GM23338 (cell line): ENCODE measurements at regions not wholly inside any gene's neighbourhood (a gene's known extent, or its start where the extent isn't known, plus 50 kb on each side); places are given as distances from the start of the nearest gene placed in this dataset.

Experiments used
- ATAC-seq: fragments of 200-7000 bp; cut with Tn5 transposase; 3 replicates; pipeline ENCODE4 v1.9.1; 2020
- DNase-seq: peaks from one replicate; pipeline ENCODE4 v3.0.0-alpha.2; 2015; ENCODE audit warnings: low spot score
- H2AFZ ChIP-seq: fragments of 200-600 bp; sonication (generic); 2 replicates; pipeline ENCODE4 v1.8.0; 2016; ENCODE audit warnings: antibody characterized with exemption, mild to moderate bottlenecking, moderate library complexity
- H3F3A ChIP-seq: fragments of 200-600 bp; sonication (generic); replicated peaks from 2 replicates; pipeline ENCODE4 v1.8.0; 2017; ENCODE audit warnings: antibody characterized with exemption, mixed run types, low read depth
- H3K27ac ChIP-seq: fragments of 200-600 bp; sonication (generic); 2 replicates; pipeline ENCODE4 v1.6.1; 2016; ENCODE audit warnings: low read depth
- H3K27me3 ChIP-seq: fragments of 200-600 bp; sonication (generic); 2 replicates; pipeline ENCODE4 v1.8.0; 2016; ENCODE audit warnings: mild to moderate bottlenecking, mixed run types, moderate library complexity; ENCODE audit not compliant: insufficient read depth
- H3K36me3 ChIP-seq: fragments of 200-600 bp; sonication (generic); 2 replicates; pipeline ENCODE4 v1.8.0; 2016; ENCODE audit warnings: mild to moderate bottlenecking; ENCODE audit not compliant: insufficient read depth
- H3K4me1 ChIP-seq: fragments of 200-600 bp; sonication (generic); 2 replicates; pipeline ENCODE4 v1.8.0; 2016; ENCODE audit warnings: mild to moderate bottlenecking, moderate library complexity; ENCODE audit not compliant: insufficient read depth
- H3K4me2 ChIP-seq: fragments of 200-600 bp; sonication (generic); 2 replicates; pipeline ENCODE4 v1.7.1; 2017; ENCODE audit warnings: mixed run types
- H3K4me3 ChIP-seq: fragments of 200-600 bp; sonication (generic); 2 replicates; pipeline ENCODE4 v1.6.1; 2016; ENCODE audit warnings: mixed run types
- H3K79me2 ChIP-seq: fragments of 200-600 bp; sonication (generic); replicated peaks from 2 replicates; pipeline ENCODE4 v1.8.0; 2017; ENCODE audit warnings: mild to moderate bottlenecking; ENCODE audit not compliant: insufficient read depth
- H3K9me2 ChIP-seq: fragments of 200-600 bp; sonication (generic); 2 replicates; pipeline ENCODE4 v1.8.0; 2017; ENCODE audit not compliant: insufficient read depth
- H4K20me1 ChIP-seq: fragments of 200-600 bp; sonication (generic); replicated peaks from 2 replicates; pipeline ENCODE4 v1.8.0; 2017; ENCODE audit warnings: mild to moderate bottlenecking; ENCODE audit not compliant: insufficient read depth
- H3K27ac Mint-ChIP-seq: 2 replicates; pipeline ENCODE4 v1.8.0; 2020; ENCODE audit warnings: inconsistent platforms, mild to moderate bottlenecking, moderate library complexity, mixed read lengths
- H3K27me3 Mint-ChIP-seq: 3 replicates; pipeline ENCODE4 v1.8.0; 2022; ENCODE audit warnings: low read depth, mild to moderate bottlenecking, moderate library complexity, mixed read lengths, inconsistent platforms; ENCODE audit not compliant: insufficient read depth, poor library complexity
- H3K36me3 Mint-ChIP-seq: 3 replicates; pipeline ENCODE4 v1.8.0; 2021; ENCODE audit warnings: low read depth, mild to moderate bottlenecking, inconsistent platforms, moderate library complexity, mixed read lengths
- H3K4me1 Mint-ChIP-seq: 3 replicates; pipeline ENCODE4 v1.8.0; 2020; ENCODE audit warnings: mild to moderate bottlenecking, inconsistent platforms, mixed read lengths
- H3K4me3 Mint-ChIP-seq: 3 replicates; pipeline ENCODE4 v1.8.0; 2021; ENCODE audit warnings: moderate library complexity, mild to moderate bottlenecking, inconsistent platforms, mixed read lengths
- H3K9me3 Mint-ChIP-seq: 3 replicates; pipeline ENCODE4 v1.8.0; 2020; ENCODE audit warnings: moderate library complexity, mild to moderate bottlenecking, inconsistent platforms, mixed read lengths
- CREB1 ChIP-seq: fragments of 250-450 bp; sonication (Bioruptor Pico); IDR thresholded peaks from 2 replicates; pipeline ENCODE4 v1.5.0; 2020; ENCODE audit warnings: low read depth, mild to moderate bottlenecking, moderate library complexity
- CTCF ChIP-seq, 2 experiments: fragments of 200-600 bp in 1 of 2; sonication (generic) in 1 of 2; conservative IDR thresholded peaks; 2 replicates each; pipeline versions ENCODE4 v1.5.1 to v1.6.1; 2016 to 2017; ENCODE audit warnings: antibody characterized with exemption in 2 of 2, low read depth in 2 of 2, mild to moderate bottlenecking in 2 of 2, moderate library complexity in 1 of 2
- EZH2 ChIP-seq: fragments of 200-600 bp; sonication (generic); IDR thresholded peaks from one replicate; pipeline ENCODE4 v1.8.0; 2017; ENCODE audit warnings: antibody characterized with exemption, mild to moderate bottlenecking, low read depth; ENCODE audit not compliant: unreplicated experiment
- EZH2phosphoT487 ChIP-seq: fragments of 200-600 bp; sonication (generic); IDR thresholded peaks from one replicate; pipeline ENCODE4 v1.8.1; 2018; ENCODE audit warnings: antibody characterized with exemption; ENCODE audit not compliant: unreplicated experiment
- JUNB ChIP-seq: IDR thresholded peaks from one replicate; pipeline ENCODE4 v1.6.1; 2016; ENCODE audit warnings: antibody characterized with exemption; ENCODE audit not compliant: unreplicated experiment
- NANOG ChIP-seq: IDR thresholded peaks from 2 replicates; pipeline ENCODE4 v1.6.1; 2016; ENCODE audit warnings: antibody characterized with exemption, borderline replicate concordance
- REST ChIP-seq: IDR thresholded peaks from one replicate; pipeline ENCODE4 v1.6.1; 2018; ENCODE audit warnings: antibody characterized with exemption; ENCODE audit not compliant: unreplicated experiment
- STAT1 ChIP-seq: IDR thresholded peaks from one replicate; pipeline ENCODE4 v1.6.1; 2016; ENCODE audit warnings: antibody characterized with exemption; ENCODE audit not compliant: unreplicated experiment
- ZNF462 ChIP-seq: fragments of 250-450 bp; sonication (Bioruptor Pico); IDR thresholded peaks from 2 replicates; pipeline ENCODE4 v1.5.0; 2020; ENCODE audit warnings: mild to moderate bottlenecking, moderate library complexity

GRCh38 chr9:106478727-106479126 lies 384.2 kb upstream of the ZNF462 start:
- H3K4me1 Mint-ChIP-seq: peaks cover 5% of the 10 kb centered on the region; the same call in 2 of the 3 replicates
- Histone ChIP-seq H3K27me3 (no peaks in the 10 kb centered on the region), H3K9me2 (peaks cover 12% of the 10 kb centered on the region; the same call in 1 of the 2 replicates), H3K27ac (no peak overlapping the region), H3K36me3 (no peaks in the 10 kb centered on the region), H3K4me1 (no peaks in the 10 kb centered on the region; the same call in 1 of the 2 replicates), H3K4me3 (no peak overlapping the region), H3F3A (no peaks in the 10 kb centered on the region), H4K20me1 (no peaks in the 10 kb centered on the region), H2AFZ (no peak overlapping the region), H3K4me2 (no peak overlapping the region), H3K79me2 (no peaks in the 10 kb centered on the region)
- H3K9me3 Mint-ChIP-seq: peaks cover 15% of the 10 kb centered on the region
- ATAC-seq (no peak), DNase-seq (no peak)
- H3K27me3 Mint-ChIP-seq: no peaks in the 10 kb centered on the region
- no peak for TF ChIP-seq STAT1
- TF ChIP-seq ZNF462: no peak
- no peak for TF ChIP-seq REST
- no peak for TF ChIP-seq CTCF (conservative IDR thresholded peaks at IDR 0.05; ENCODE audit: low read depth in 2 of 2)
- TF ChIP-seq EZH2: no peak
- TF ChIP-seq EZH2phosphoT487: no peak
- TF ChIP-seq NANOG: no peak
- TF ChIP-seq JUNB: no peak
- TF ChIP-seq CREB1: no peak
- H3K27ac Mint-ChIP-seq: no peak overlapping the region
- peaks cover 3% of the 10 kb centered on the region; the same call in 1 of the 3 replicates for H3K36me3 Mint-ChIP-seq
- no peak overlapping the region for H3K4me3 Mint-ChIP-seq
